ENCODE measurements at regions not wholly inside any gene's neighbourhood (a gene's known extent, or its start where the extent isn't known, plus 50 kb on each side); places are given as distances from the start of the nearest gene placed in this dataset.

DNA sequence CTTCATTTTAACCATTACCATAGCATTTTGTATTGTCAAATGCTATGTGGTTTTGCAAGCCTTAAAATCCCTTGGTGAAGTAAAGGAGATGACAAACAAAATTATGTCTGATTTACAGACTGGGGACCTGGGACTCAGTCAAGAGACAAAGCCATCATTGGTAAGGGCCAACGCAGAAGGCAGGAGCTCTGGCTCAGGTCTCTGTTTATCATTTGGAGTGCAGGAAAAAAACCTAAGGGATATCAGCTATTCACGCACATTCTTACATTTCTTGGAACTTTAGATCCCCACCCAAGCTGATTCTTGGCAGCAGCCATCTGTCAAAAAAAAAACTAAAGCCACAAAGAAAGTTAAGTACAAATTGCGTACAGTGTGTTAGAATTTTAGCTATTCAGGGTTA is 731.9 kb downstream of the STPG2 start (continued):
- TF ChIP-seq, protein P1, sequence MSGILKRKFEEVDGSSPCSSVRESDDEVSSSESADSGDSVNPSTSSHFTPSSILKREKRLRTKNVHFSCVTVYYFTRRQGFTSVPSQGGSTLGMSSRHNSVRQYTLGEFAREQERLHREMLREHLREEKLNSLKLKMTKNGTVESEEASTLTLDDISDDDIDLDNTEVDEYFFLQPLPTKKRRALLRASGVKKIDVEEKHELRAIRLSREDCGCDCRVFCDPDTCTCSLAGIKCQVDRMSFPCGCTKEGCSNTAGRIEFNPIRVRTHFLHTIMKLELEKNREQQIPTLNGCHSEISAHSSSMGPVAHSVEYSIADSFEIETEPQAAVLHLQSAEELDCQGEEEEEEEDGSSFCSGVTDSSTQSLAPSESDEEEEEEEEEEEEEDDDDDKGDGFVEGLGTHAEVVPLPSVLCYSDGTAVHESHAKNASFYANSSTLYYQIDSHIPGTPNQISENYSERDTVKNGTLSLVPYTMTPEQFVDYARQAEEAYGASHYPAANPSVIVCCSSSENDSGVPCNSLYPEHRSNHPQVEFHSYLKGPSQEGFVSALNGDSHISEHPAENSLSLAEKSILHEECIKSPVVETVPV (CRISPR knock-in tag; IDR thresholded peaks at IDR 0.05), result no peak

DNA sequence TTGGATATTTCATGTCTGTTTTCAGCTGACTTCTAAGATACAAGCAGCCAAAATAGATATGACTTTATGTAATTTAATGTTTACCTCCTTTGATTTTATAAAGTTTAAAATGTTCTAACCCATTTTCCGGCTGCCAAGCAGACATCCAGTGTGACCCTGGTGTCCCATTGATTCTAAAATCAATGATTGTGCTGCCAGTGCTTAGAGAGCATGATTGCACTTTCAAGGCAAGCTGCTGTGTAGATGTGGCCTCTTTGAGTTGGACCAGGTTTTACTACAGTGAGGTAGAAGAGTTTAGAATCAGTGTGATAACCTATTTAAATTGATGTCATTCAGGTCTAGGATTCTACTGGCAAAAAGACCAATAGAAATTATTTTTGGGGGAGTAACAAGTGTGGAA is 730.9 kb downstream of the STPG2 start:
- no peak for ATAC-seq
- no peak for TF ChIP-seq PPARA (CRISPR knock-in tag; IDR thresholded peaks at IDR 0.05; ENCODE audit: borderline replicate concordance)
- TF ChIP-seq ZC3H10 (CRISPR knock-in tag; IDR thresholded peaks at IDR 0.05), result no peak
- TF ChIP-seq, protein P2, sequence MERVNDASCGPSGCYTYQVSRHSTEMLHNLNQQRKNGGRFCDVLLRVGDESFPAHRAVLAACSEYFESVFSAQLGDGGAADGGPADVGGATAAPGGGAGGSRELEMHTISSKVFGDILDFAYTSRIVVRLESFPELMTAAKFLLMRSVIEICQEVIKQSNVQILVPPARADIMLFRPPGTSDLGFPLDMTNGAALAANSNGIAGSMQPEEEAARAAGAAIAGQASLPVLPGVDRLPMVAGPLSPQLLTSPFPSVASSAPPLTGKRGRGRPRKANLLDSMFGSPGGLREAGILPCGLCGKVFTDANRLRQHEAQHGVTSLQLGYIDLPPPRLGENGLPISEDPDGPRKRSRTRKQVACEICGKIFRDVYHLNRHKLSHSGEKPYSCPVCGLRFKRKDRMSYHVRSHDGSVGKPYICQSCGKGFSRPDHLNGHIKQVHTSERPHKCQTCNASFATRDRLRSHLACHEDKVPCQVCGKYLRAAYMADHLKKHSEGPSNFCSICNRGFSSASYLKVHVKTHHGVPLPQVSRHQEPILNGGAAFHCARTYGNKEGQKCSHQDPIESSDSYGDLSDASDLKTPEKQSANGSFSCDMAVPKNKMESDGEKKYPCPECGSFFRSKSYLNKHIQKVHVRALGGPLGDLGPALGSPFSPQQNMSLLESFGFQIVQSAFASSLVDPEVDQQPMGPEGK (CRISPR knock-in tag; IDR thresholded peaks at IDR 0.05; ENCODE audit: borderline replicate concordance), result no peak
- TF ChIP-seq, protein P1 (CRISPR knock-in tag; IDR thresholded peaks at IDR 0.05), result no peak
- no peak for TF ChIP-seq ZFP30 (CRISPR knock-in tag; IDR thresholded peaks at IDR 0.05)
- no peak for TF ChIP-seq SNAI2 (CRISPR knock-in tag; IDR thresholded peaks at IDR 0.05)
- TF ChIP-seq BACH2 (CRISPR knock-in tag; IDR thresholded peaks at IDR 0.05; ENCODE audit: borderline replicate concordance), result no peak
- no peak for TF ChIP-seq ISL1 (CRISPR knock-in tag; IDR thresholded peaks at IDR 0.05)

DNA sequence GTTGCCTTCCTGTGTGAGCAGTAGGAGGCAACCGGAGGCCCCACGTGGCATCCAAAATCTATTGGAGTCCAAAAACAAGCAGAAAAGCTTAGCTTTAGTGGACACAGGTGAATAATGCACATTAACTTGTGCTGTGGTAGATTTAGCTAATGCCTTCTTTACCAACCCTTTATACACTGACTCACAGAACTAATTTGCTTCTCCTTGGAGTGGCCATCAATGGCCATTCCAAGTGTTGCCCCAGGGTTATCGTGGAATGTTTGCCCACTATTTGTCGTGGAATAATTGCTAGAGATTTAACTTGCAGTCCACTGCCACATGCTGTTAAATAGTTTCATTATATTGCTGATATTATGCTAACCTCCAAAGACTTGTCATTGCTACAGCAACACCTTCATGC is 729.1 kb downstream of the STPG2 start:
- TF ChIP-seq ARNTL (CRISPR knock-in tag; IDR thresholded peaks at IDR 0.05; ENCODE audit: borderline replicate concordance, low read depth), result no peak
- no peak for TF ChIP-seq OSR1 (CRISPR knock-in tag; IDR thresholded peaks at IDR 0.05)
- no peak for TF ChIP-seq ISL1 (CRISPR knock-in tag; IDR thresholded peaks at IDR 0.05)
- no peak for TF ChIP-seq SNAI2 (CRISPR knock-in tag; IDR thresholded peaks at IDR 0.05)
- no peak for TF ChIP-seq TOX (CRISPR knock-in tag; IDR thresholded peaks at IDR 0.05; ENCODE audit: borderline replicate concordance)
- no peak for TF ChIP-seq ZFP30 (CRISPR knock-in tag; IDR thresholded peaks at IDR 0.05)
- TF ChIP-seq, protein P2 (CRISPR knock-in tag; IDR thresholded peaks at IDR 0.05; ENCODE audit: borderline replicate concordance), result no peak
- TF ChIP-seq ZFP3 (CRISPR knock-in tag; IDR thresholded peaks at IDR 0.05), result no peak
- TF ChIP-seq, protein P3, sequence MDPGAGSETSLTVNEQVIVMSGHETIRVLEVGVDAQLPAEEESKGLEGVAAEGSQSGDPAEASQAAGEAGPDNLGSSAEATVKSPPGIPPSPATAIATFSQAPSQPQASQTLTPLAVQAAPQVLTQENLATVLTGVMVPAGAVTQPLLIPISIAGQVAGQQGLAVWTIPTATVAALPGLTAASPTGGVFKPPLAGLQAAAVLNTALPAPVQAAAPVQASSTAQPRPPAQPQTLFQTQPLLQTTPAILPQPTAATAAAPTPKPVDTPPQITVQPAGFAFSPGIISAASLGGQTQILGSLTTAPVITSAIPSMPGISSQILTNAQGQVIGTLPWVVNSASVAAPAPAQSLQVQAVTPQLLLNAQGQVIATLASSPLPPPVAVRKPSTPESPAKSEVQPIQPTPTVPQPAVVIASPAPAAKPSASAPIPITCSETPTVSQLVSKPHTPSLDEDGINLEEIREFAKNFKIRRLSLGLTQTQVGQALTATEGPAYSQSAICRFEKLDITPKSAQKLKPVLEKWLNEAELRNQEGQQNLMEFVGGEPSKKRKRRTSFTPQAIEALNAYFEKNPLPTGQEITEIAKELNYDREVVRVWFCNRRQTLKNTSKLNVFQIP (CRISPR knock-in tag; IDR thresholded peaks at IDR 0.05; ENCODE audit: borderline replicate concordance, low read depth), result no peak
- TF ChIP-seq, protein P4, sequence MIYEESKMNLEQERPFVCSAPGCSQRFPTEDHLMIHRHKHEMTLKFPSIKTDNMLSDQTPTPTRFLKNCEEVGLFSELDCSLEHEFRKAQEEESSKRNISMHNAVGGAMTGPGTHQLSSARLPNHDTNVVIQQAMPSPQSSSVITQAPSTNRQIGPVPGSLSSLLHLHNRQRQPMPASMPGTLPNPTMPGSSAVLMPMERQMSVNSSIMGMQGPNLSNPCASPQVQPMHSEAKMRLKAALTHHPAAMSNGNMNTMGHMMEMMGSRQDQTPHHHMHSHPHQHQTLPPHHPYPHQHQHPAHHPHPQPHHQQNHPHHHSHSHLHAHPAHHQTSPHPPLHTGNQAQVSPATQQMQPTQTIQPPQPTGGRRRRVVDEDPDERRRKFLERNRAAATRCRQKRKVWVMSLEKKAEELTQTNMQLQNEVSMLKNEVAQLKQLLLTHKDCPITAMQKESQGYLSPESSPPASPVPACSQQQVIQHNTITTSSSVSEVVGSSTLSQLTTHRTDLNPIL (CRISPR knock-in tag; IDR thresholded peaks at IDR 0.05; ENCODE audit: low read depth), result no peak
- ATAC-seq, result no peak

DNA sequence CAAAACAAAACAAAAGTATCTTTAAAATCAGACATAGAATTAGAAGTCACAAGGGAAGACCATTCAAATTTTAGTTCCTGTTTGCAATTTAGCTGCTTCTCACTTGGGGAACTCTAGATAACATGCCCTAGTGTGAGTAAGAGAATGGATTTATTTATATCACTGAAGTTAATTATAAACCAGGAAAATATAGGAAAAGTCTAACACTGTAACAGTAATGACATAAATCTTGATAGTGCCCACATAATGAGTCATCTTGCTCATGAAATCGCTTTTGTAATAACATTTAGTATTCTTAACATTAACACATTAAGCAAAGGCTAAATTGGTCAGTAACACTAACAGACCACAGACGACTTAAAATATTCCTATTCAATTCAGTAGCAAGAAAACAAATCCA is 710.7 kb downstream of the STPG2 start:
- ATAC-seq, result no peak
- no peak for TF ChIP-seq GLIS3 (CRISPR knock-in tag; IDR thresholded peaks at IDR 0.05)
- no peak for TF ChIP-seq BACH2 (CRISPR knock-in tag; IDR thresholded peaks at IDR 0.05; ENCODE audit: borderline replicate concordance)
- TF ChIP-seq ISL1 (CRISPR knock-in tag; IDR thresholded peaks at IDR 0.05), result no peak
- TF ChIP-seq ZNF70 (CRISPR knock-in tag; IDR thresholded peaks at IDR 0.05), result no peak
- TF ChIP-seq, protein P4 (CRISPR knock-in tag; IDR thresholded peaks at IDR 0.05; ENCODE audit: low read depth), result no peak
- TF ChIP-seq TCF4 (CRISPR knock-in tag; IDR thresholded peaks at IDR 0.05; ENCODE audit: borderline replicate concordance), result no peak
- TF ChIP-seq SNAI2 (CRISPR knock-in tag; IDR thresholded peaks at IDR 0.05), result no peak
- TF ChIP-seq, protein P1 (CRISPR knock-in tag; IDR thresholded peaks at IDR 0.05), result no peak
- TF ChIP-seq, protein P2 (CRISPR knock-in tag; IDR thresholded peaks at IDR 0.05; ENCODE audit: borderline replicate concordance), result no peak
- TF ChIP-seq CSDC2 (CRISPR knock-in tag; IDR thresholded peaks at IDR 0.05), result no peak
- no peak for TF ChIP-seq TOX (CRISPR knock-in tag; IDR thresholded peaks at IDR 0.05; ENCODE audit: borderline replicate concordance)
- no peak for TF ChIP-seq PPARA (CRISPR knock-in tag; IDR thresholded peaks at IDR 0.05; ENCODE audit: borderline replicate concordance)
- TF ChIP-seq ARNTL (CRISPR knock-in tag; IDR thresholded peaks at IDR 0.05; ENCODE audit: borderline replicate concordance, low read depth), result no peak
- TF ChIP-seq OSR1 (CRISPR knock-in tag; IDR thresholded peaks at IDR 0.05), result no peak
- TF ChIP-seq ZC3H10 (CRISPR knock-in tag; IDR thresholded peaks at IDR 0.05), result no peak
